NAMALWA (cell line): ENCODE measurements at regions not wholly inside any gene's neighbourhood (a gene's known extent, or its start where the extent isn't known, plus 50 kb on each side); places are given as distances from the start of the nearest gene placed in this dataset.

Experiments used
- DNase-seq: peaks from one replicate; pipeline ENCODE4 v3.0.0-alpha.2; 2015; ENCODE audit warnings: low spot score

- DNase-seq, result no peak
Observed at GRCh38 chr3:110811050-110811449, 260.6 kb upstream of the NECTIN3 start.

- no peak for DNase-seq
Observed at GRCh38 chr3:110813541-110813940, 258.1 kb upstream of the NECTIN3 start.

GRCh38 chr3:110814170-110815007 is 257.2 kb upstream of the NECTIN3 start:
- DNase-seq, result no peak

GRCh38 chr3:110815008-110815583 is 256.5 kb upstream of the NECTIN3 start:
- DNase-seq, result no peak

GRCh38 chr3:110816008-110816407 is 255.6 kb upstream of the NECTIN3 start:
- DNase-seq, result no peak

- DNase-seq, result no peak
Observed at GRCh38 chr3:110821586-110821985, 250.0 kb upstream of the NECTIN3 start.

GRCh38 chr3:110822971-110823370 is 248.6 kb upstream of the NECTIN3 start:
- no peak for DNase-seq

GRCh38 chr3:110846971-110847370 is 224.6 kb upstream of the NECTIN3 start:
- DNase-seq, result no peak

GRCh38 chr3:110849064-110849463 is 222.6 kb upstream of the NECTIN3 start:
- no peak for DNase-seq

GRCh38 chr3:110851736-110852135 is 219.9 kb upstream of the NECTIN3 start:
- no peak for DNase-seq

GRCh38 chr3:110855207-110855606 is 216.4 kb upstream of the NECTIN3 start:
- DNase-seq, result no peak

GRCh38 chr3:110856916-110857315 is 214.7 kb upstream of the NECTIN3 start:
- no peak for DNase-seq

- no peak for DNase-seq
Observed at GRCh38 chr3:110858549-110858948, 213.1 kb upstream of the NECTIN3 start.

- no peak for DNase-seq
Observed at GRCh38 chr3:110859336-110859735, 212.3 kb upstream of the NECTIN3 start.

- no peak for DNase-seq
Observed at GRCh38 chr3:110859993-110860392, 211.6 kb upstream of the NECTIN3 start.

GRCh38 chr3:110865934-110866333 is 205.7 kb upstream of the NECTIN3 start:
- no peak for DNase-seq

- no peak for DNase-seq
Observed at GRCh38 chr3:110868106-110868505, 203.5 kb upstream of the NECTIN3 start.

- no peak for DNase-seq
Observed at GRCh38 chr3:110869736-110870135, 201.9 kb upstream of the NECTIN3 start.

- DNase-seq, result no peak
Observed at GRCh38 chr3:110871869-110872268, 199.7 kb upstream of the NECTIN3 start.

GRCh38 chr3:110878692-110879091 is 192.9 kb upstream of the NECTIN3 start:
- DNase-seq, result no peak

- peak; percentile 36 for DNase-seq
Observed at GRCh38 chr3:110881069-110881468, 190.5 kb upstream of the NECTIN3 start.

GRCh38 chr3:110886222-110886893 is 185.3 kb upstream of the NECTIN3 start:
- no peak for DNase-seq

- DNase-seq, result no peak
Observed at GRCh38 chr3:110887176-110887575, 184.4 kb upstream of the NECTIN3 start.
